Glomerular endothelial cell (primary cell): ENCODE measurements at regions not wholly inside any gene's neighbourhood (a gene's known extent, or its start where the extent isn't known, plus 50 kb on each side); places are given as distances from the start of the nearest gene placed in this dataset.
"Not testable (repeated sequence)": the region's sequence is repeated elsewhere in the genome, so short reads cannot be mapped to it uniquely, and the experiment has no call there.

Experiments
- DNase-seq: peaks from one replicate; pipeline ENCODE4 v3.0.0-alpha.2; 2011; ENCODE audit warnings: low read depth, low spot score; ENCODE audit errors: extremely low read depth

- not testable (repeated sequence) for DNase-seq
Measured at GRCh38 chr16:88238732-88239274, 144.0 kb upstream of the ZNF469 start.

- DNase-seq = not testable (repeated sequence)
Measured at GRCh38 chr16:88240118-88240517, 142.6 kb upstream of the ZNF469 start.

GRCh38 chr16:88240776-88241175, 142.0 kb upstream of the ZNF469 start:
- DNase-seq = not testable (repeated sequence)

- DNase-seq = not testable (repeated sequence)
Measured at GRCh38 chr16:88241404-88242311, 141.1 kb upstream of the ZNF469 start.

GRCh38 chr16:88242312-88243295, 140.2 kb upstream of the ZNF469 start:
- not testable (repeated sequence) for DNase-seq

GRCh38 chr16:88243921-88244320, 138.8 kb upstream of the ZNF469 start:
- DNase-seq = not testable (repeated sequence)

GRCh38 chr16:88245241-88246081, 137.3 kb upstream of the ZNF469 start:
- DNase-seq = not testable (repeated sequence)

- DNase-seq = not testable (repeated sequence)
Measured at GRCh38 chr16:88246955-88247582, 135.7 kb upstream of the ZNF469 start.

- DNase-seq = not testable (repeated sequence)
Measured at GRCh38 chr16:88247583-88247966, 135.2 kb upstream of the ZNF469 start.

GRCh38 chr16:88248761-88249160, 134.0 kb upstream of the ZNF469 start:
- not testable (repeated sequence) for DNase-seq

GRCh38 chr16:88250381-88250780, 132.4 kb upstream of the ZNF469 start:
- DNase-seq = not testable (repeated sequence)

- not testable (repeated sequence) for DNase-seq
Measured at GRCh38 chr16:88252057-88252794, 130.5 kb upstream of the ZNF469 start.

- not testable (repeated sequence) for DNase-seq
Measured at GRCh38 chr16:88258141-88258540, 124.6 kb upstream of the ZNF469 start.

GRCh38 chr16:88258764-88259525, 123.8 kb upstream of the ZNF469 start:
- not testable (repeated sequence) for DNase-seq

- DNase-seq = not testable (repeated sequence)
Measured at GRCh38 chr16:88259538-88259937, 123.2 kb upstream of the ZNF469 start.

GRCh38 chr16:88260146-88260545, 122.6 kb upstream of the ZNF469 start:
- DNase-seq = not testable (repeated sequence)

GRCh38 chr16:88260881-88261665, 121.7 kb upstream of the ZNF469 start:
- DNase-seq = not testable (repeated sequence)
